ENCODE measurements at regions not wholly inside any gene's neighbourhood (a gene's known extent, or its start where the extent isn't known, plus 50 kb on each side); places are given as distances from the start of the nearest gene placed in this dataset.

GRCh38 chr13:53901593-53901992 is 873.0 kb downstream of the OLFM4 start:
- Histone ChIP-seq H3K36me3 (no peaks in the 10 kb centered on the region), H3K4me1 (replicated peaks) (no peaks in the 10 kb centered on the region), H3K9me3 (no peaks in the 10 kb centered on the region), H3K4me3 (no peak overlapping the region), H3K27me3 (replicated peaks; ENCODE audit: insufficient read depth) (no peaks in the 10 kb centered on the region), H3K27ac (no peak overlapping the region)
- intact Hi-C loops (cut with DNase I) = no loop called here
- TF ChIP-seq POLR2AphosphoS5 (IDR thresholded peaks at IDR 0.05) (no peak), POLR2A (IDR thresholded peaks at IDR 0.05) (no peak)
- TF ChIP-seq, protein P1, sequence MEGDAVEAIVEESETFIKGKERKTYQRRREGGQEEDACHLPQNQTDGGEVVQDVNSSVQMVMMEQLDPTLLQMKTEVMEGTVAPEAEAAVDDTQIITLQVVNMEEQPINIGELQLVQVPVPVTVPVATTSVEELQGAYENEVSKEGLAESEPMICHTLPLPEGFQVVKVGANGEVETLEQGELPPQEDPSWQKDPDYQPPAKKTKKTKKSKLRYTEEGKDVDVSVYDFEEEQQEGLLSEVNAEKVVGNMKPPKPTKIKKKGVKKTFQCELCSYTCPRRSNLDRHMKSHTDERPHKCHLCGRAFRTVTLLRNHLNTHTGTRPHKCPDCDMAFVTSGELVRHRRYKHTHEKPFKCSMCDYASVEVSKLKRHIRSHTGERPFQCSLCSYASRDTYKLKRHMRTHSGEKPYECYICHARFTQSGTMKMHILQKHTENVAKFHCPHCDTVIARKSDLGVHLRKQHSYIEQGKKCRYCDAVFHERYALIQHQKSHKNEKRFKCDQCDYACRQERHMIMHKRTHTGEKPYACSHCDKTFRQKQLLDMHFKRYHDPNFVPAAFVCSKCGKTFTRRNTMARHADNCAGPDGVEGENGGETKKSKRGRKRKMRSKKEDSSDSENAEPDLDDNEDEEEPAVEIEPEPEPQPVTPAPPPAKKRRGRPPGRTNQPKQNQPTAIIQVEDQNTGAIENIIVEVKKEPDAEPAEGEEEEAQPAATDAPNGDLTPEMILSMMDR (IDR thresholded peaks at IDR 0.05) = no peak
- no peak for DNase-seq (ENCODE audit: low spot score)

DNA sequence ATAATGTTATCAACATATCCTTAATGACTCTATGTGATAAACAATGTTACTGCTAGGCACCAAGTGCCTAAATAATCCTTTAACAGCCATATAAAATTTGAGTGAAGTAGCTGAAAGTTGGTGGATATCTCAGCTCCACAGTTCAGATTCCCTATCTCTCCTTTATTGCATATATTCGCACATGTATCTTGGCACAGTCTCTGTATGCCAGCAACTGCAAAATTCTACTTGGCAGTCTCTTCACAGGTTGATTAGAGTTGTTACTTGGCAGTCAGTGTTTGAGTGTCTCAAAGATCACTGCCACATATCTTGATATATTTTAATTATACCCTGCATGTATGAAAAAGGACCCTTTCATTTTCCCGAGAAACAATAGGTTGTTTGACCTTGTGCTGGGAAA is 879.3 kb downstream of the OLFM4 start:
- no peaks in the 10 kb centered on the region for H3K27me3 ChIP-seq (replicated peaks; ENCODE audit: insufficient read depth)
- WGBS = 40% methylated on average over 2 of the region's 2 CpGs
- DNase-seq (ENCODE audit: low spot score) = no peak
- H3K9me3 ChIP-seq = no peaks in the 10 kb centered on the region
- H3K4me3 ChIP-seq = no peak overlapping the region
- H3K27ac ChIP-seq = no peak overlapping the region
- intact Hi-C loops (cut with DNase I) = no loop called here
- H3K4me1 ChIP-seq (replicated peaks) = no peaks in the 10 kb centered on the region
- TF ChIP-seq POLR2AphosphoS5 (IDR thresholded peaks at IDR 0.05) (no peak), POLR2A (IDR thresholded peaks at IDR 0.05) (no peak)
- TF ChIP-seq, protein P1 (IDR thresholded peaks at IDR 0.05) = no peak
- no peaks in the 10 kb centered on the region for H3K36me3 ChIP-seq

- Histone ChIP-seq H3K36me3 (no peaks in the 10 kb centered on the region), H3K4me3 (no peak overlapping the region), H3K27ac (no peak overlapping the region), H3K4me1 (replicated peaks) (no peaks in the 10 kb centered on the region), H3K27me3 (replicated peaks; ENCODE audit: insufficient read depth) (no peaks in the 10 kb centered on the region), H3K9me3 (no peaks in the 10 kb centered on the region)
- no peak for TF ChIP-seq POLR2AphosphoS5 (IDR thresholded peaks at IDR 0.05)
- TF ChIP-seq, protein P1 (IDR thresholded peaks at IDR 0.05) = no peak
- TF ChIP-seq POLR2A (IDR thresholded peaks at IDR 0.05) = no peak
- no peak for DNase-seq (ENCODE audit: low spot score)
- 87% methylated on average over 10 of the region's 10 CpGs for WGBS
- intact Hi-C loops (cut with DNase I) = no loop called here
These were observed 892.3 kb downstream of the OLFM4 start for GRCh38 chr13:53920916-53921315.

DNA sequence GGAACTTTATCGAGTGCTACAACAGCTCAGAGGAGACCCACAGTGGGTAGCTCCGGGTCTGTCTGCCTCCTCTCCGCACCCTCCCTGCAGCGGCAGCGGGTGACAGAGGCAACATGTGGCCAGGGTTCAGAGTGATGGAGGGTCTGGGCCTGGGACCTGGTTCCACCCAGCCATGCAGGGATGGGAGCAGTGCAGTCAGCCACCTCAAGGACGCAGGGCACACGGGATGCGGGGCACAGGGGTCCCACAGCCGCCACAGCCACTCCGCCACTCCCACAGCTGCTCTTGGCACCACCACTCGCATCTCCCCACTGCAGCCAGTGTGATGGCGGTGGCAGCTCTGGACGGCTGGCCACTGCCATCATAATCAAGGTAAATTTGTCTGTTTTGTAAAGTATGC is 892.9 kb downstream of the OLFM4 start:
- H3K4me3 ChIP-seq = no peak overlapping the region
- no peaks in the 10 kb centered on the region for H3K9me3 ChIP-seq
- intact Hi-C loops (cut with DNase I) = no loop called here
- DNase-seq (ENCODE audit: low spot score) = no peak
- no peak overlapping the region for H3K27ac ChIP-seq
- 92% methylated on average over 13 of the region's 13 CpGs for WGBS
- no peak for TF ChIP-seq POLR2AphosphoS5 (IDR thresholded peaks at IDR 0.05)
- TF ChIP-seq, protein P1 (IDR thresholded peaks at IDR 0.05) = no peak
- H3K27me3 ChIP-seq (replicated peaks; ENCODE audit: insufficient read depth) = no peaks in the 10 kb centered on the region
- H3K36me3 ChIP-seq = no peaks in the 10 kb centered on the region
- H3K4me1 ChIP-seq (replicated peaks) = no peaks in the 10 kb centered on the region

DNA sequence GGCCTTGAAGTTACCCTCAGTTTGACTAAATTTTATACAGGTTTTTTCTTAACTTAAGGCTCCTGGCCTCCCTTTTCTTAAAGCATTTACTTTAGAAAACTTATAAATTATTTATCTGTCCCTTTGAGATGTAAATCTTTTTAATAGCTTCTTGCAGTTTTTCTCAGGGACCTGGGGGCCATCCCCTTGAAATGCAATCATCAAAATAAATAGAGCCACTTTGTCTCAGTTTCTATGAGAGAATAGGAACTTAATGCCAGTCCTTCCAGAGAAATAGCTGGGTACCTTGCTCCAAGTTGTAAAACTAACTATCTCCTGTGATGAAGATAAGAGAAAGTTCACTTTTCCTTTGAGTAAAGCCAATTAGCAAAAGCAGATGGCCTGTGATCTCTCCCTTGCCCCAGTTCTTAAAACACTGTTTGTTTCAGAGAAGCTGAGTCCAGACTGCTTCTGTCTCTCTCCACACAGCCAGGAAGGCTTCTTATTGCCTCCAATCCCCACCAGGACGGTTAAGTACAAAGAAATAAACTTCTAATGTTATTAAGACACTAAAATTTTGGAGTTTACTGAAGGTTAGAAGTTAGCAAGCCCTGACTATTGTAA is 913.1 kb downstream of the OLFM4 start:
- TF ChIP-seq POLR2A (IDR thresholded peaks at IDR 0.05) (no peak), POLR2AphosphoS5 (IDR thresholded peaks at IDR 0.05) (no peak)
- TF ChIP-seq, protein P1 (IDR thresholded peaks at IDR 0.05) = no peak

More for the DNA sequence above, 913.1 kb downstream of the OLFM4 start:
- 38% methylated on average over 1 of the region's 1 CpG for WGBS
- no peak for DNase-seq (ENCODE audit: low spot score)
- no peak overlapping the region for H3K27ac ChIP-seq
- intact Hi-C loops (cut with DNase I) = no loop called here
- no peak overlapping the region for H3K4me3 ChIP-seq
- no peaks in the 10 kb centered on the region for H3K4me1 ChIP-seq (replicated peaks)
- no peaks in the 10 kb centered on the region for H3K27me3 ChIP-seq (replicated peaks; ENCODE audit: insufficient read depth)
- no peaks in the 10 kb centered on the region for H3K36me3 ChIP-seq
- no peaks in the 10 kb centered on the region for H3K9me3 ChIP-seq
